Glomerular endothelial cell (primary cell): ENCODE measurements at regions not wholly inside any gene's neighbourhood (a gene's known extent, or its start where the extent isn't known, plus 50 kb on each side); places are given as distances from the start of the nearest gene placed in this dataset.
"Not testable (repeated sequence)": the region's sequence is repeated elsewhere in the genome, so short reads cannot be mapped to it uniquely, and the experiment has no call there.

Experiments
- DNase-seq: peaks from one replicate; pipeline ENCODE4 v3.0.0-alpha.2; 2011; ENCODE audit warnings: low read depth, low spot score; ENCODE audit errors: extremely low read depth

- DNase-seq, result no peak
Observed at GRCh38 chr13:80180740-80181355, 160.1 kb downstream of the SPRY2 start.

- no peak for DNase-seq
Observed at GRCh38 chr13:80177327-80177726, 163.6 kb downstream of the SPRY2 start.

DNA sequence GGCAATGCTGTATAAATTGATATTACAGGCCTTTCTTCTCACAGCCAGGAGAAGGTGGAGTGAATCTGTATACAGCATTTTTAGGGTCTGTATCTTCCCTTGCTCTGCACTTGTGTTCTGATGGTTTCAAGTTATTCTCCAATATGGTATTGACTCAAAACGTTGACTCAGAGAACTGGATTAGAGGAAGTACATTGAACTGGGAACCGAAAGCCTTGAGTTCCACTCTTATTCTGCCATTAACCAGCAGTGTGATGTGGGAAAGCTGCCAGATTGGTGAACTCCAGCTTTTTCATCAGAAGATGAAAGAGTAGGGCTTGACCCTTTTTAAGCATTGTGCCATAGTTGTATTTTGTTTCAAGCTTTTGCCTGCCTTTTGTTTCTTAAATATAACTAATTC, 167.7 kb downstream of the SPRY2 start:
- no peak for DNase-seq

DNA sequence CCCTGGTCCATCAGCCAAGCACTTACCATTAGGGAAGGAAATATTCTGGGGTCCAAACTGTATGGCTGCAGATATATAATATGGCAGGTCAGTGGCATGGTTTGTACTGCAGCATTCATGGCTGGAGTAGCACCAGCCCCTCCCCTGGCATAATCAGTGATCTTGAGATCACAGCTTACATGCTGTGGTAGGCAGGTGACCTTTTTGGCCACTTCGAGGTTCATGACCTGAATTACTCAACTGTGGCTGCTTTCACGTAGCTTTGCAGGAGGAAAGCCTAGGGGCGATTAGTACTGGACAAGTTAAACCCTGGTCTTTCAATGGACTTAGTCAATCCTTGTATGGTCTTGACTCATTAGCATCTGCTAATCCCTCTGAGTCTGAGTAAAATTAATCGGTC, 169.8 kb downstream of the SPRY2 start:
- DNase-seq, result no peak

GRCh38 chr13:80168089-80168850, 172.7 kb downstream of the SPRY2 start:
- no peak for DNase-seq

DNA sequence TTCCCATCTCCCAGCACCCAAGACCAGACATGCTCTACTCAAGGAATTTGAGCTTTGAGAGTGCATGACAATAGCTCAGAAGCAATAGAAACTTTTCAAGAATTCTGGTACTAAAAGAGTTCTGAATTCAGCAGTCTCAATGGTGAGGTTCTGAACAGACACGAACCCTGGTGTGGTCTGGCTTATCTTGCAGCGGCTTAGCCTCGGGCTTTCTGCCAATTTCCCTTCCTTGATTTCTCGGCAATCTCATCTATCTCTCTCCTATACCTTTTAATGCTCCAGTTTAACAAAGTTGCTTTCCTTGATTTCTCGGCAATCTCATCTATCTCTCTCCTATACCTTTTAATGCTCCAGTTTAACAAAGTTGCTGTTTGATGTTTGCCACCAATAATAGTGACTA, 174.6 kb downstream of the SPRY2 start:
- no peak for DNase-seq

- DNase-seq, result no peak
Observed at GRCh38 chr13:80164462-80164861, 176.5 kb downstream of the SPRY2 start.

DNA sequence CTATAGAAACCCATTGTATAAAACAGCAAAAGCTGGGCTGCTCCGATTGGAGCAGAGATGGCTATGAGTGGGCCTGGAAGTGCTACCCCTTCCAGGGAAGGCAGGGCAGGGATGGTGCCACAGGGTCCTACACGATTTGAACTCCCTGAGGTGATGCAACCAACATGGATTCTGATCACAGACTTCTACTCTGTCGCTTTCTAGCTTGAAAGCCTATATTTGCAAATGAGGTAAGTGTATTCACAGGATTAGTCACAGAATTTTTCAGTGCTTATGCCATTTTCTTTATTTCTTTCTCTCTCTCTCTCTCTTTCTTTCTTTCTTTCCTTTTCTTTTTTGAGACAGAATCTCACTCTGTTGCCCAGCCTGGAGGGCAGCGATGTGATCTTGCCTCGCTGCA, 179.0 kb downstream of the SPRY2 start:
- no peak for DNase-seq

GRCh38 chr13:80161219-80161618, 179.7 kb downstream of the SPRY2 start:
- no peak for DNase-seq

DNA sequence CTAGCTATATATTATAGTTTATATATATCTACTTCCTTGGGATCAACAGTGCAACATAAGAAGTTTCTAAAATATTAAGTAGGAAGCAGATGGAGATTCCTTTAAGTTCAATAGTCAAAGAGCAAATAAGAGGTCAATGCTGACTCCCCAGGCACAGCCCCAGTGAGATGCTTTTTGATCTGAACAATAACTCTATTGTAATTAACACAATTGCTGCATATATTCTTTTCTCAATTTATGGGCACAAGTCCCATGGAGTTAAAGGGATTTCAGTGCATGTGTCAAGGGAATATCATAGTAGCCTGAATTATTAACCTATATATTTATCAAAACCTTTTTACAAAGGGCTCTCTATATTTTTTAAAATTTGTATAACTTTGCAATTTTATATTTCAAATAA, 180.8 kb downstream of the SPRY2 start:
- DNase-seq, result no peak

DNA sequence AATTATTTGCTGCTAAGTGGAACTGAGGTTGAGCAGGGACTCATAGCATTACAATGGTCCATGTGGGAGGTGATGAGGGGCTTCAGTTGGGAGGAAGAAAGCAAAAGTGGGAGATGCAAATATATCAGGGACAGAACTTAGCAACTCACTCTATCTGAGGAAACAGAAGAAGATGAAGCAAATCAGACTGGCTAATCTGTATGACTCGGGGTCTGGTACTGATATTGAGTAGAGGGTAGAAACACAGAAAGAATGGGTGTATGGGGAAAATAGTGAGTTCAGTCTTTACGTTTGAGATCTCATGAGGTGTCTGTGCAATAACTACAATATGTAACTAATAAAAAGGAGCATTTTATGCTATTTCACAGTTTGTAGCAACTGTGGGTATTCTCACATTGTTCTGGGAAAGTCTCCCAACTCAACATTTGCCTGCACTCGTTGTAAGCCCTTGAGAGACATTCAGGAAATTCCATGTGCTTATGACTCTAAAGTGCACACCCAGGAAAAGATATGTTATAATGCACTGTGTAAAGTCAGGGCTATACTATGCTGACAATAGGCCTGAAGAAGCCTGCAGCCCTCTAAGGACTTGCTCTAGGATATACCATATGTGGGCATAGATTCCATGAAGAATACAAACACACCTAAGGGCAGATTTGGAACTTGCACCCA, 183.5 kb downstream of the SPRY2 start:
- no peak for DNase-seq

GRCh38 chr13:80152142-80152541, 188.8 kb downstream of the SPRY2 start:
- DNase-seq, result not testable (repeated sequence)

- DNase-seq, result no peak
Observed at GRCh38 chr13:80151016-80151415, 189.9 kb downstream of the SPRY2 start.

DNA sequence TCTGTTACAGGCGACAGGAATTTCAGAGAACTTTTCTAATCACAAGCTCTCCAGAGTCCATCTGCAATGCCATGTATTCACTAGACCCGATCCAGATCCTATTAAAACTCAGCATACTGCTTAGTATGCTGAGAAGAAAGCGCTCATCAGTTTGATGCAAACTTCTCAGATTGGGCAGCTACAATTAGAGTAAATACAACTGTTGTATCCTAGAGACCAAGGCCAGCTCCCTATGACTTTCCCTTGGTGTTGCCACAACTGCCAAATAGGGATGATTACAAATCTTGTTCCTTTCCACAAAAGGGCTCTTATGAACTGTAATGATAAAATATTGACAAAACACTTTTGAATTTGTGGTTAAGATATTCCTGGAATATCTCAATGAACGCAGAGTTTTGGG, 191.2 kb downstream of the SPRY2 start:
- DNase-seq, result no peak

DNA sequence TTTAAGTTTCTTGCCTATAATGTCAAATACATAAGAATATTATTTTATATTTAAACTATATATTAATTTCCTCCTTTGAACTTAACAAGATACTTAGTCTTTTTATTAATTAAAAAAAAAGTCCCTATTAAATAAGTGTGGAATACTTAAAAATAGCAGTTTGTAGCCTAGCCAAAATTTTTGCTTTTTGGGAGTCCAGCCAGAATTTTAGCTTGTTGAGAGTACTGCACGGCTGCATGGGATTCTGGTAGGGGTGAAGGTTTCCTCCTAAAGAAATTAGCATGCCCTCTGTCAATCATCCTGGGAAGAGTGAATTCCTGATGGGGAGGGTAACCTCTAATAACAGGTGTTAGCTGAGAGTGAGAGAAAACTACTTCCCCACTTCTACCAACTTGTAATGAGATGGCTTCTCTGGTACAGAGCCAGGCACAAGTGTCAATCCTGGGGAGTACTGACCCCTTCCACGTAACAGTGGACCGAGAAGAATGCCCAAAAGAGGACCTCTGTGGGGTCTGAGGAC, 195.7 kb downstream of the SPRY2 start:
- no peak for DNase-seq

DNA sequence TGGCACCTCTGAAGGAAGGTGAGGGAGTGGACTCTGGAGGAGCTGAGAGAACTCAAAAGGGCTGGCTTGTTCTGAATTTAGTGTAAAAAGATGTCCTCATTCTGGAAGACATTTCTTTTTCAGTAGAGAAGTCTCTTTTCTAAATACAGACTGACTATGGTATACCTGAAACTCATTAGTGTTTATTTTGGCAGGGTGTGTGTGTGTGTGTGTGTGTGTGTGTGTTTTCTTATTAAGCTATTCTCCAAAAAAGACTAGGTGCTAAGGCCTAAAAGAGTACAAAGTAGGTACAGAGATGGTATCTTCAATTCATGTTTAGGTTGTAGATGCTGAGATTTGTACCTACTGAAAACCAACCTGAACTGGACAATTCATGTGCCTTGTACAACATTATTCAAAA, 196.4 kb downstream of the SPRY2 start:
- DNase-seq, result no peak

- DNase-seq, result no peak
Observed at GRCh38 chr13:80141123-80141849, 199.6 kb downstream of the SPRY2 start.

DNA sequence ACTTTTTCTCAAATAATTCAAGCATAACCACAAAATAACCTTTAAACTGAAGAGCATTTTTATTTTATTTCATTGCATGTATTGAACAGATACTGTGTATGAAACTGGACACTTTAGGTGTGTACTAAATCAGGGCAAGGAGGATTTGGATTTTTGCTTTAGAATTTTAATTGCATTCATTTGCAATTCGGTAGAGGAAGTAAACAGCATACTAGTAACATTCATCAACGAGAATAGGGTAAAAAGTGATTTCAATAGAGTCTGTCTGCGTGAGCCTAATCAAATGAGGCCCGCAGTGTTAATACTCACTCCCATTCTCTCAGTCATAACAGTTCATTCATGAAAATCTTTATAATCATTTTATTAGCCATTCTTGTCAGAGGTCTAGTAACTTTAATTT, 200.2 kb downstream of the SPRY2 start:
- DNase-seq, result no peak

DNA sequence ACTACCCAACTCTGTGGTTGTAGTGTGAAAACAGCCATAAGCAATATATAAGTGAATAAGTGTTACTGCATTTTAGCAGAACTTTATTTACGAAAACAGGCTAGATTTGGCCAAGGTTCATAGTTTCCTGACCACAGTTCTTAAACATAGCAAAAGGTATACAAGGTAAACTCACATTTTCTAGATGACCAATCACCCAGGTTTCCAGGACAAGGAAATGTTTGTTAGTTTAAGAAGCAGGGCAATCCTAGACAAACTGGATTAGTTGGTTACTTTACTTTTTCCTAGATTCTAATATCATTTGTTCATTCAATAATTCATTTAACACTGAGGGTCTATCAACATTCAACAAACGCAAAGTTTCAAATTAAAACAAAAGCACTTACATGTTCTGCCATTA, 201.7 kb downstream of the SPRY2 start:
- no peak for DNase-seq

DNA sequence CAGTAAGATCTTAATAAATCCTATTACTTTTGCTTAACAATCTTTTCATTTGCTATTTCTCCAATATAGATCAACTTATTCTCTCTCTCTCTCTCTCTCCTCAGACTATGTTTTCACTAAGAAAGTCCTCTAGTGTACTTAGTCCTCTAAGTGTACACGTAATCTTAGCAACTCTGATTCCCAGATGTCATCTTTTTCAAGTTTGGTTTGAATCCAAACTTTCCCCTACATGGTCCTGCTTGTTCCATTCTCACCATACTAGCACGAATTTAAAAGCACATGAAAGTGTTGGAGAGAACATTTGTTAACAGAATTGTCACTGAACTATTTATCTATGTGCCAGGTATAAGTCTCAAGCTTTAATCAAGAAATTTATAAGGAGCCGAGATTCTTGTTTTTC, 202.9 kb downstream of the SPRY2 start:
- DNase-seq, result no peak

DNA sequence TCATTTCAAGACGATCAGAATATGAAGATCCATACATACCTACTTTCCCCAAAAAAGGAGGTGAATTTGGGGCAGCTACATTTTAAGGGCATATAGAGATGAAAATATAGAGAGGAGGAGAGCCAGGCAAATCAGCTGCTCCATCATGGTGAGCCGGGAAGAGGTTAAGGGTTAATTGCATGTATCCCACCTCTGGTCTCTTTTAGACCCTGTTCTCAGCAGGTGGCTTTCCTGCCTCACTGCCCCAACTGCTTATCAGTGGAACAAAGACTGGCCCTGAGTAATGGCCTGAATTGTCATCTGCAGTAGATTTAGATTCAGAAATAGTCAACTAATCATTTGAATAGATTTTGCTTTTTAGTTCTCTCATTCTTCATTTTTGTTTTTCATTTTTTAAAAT, 206.6 kb downstream of the SPRY2 start:
- DNase-seq, result no peak
